K562 (cell line): ENCODE measurements at regions not wholly inside any gene's neighbourhood (a gene's known extent, or its start where the extent isn't known, plus 50 kb on each side); places are given as distances from the start of the nearest gene placed in this dataset.

Experiments
- CGGBP1 ChIP-seq: fragments of 250-450 bp; sonication (Bioruptor Pico); IDR thresholded peaks from 2 replicates; pipeline ENCODE4 v1.9.0; 2021; ENCODE audit warnings: mild to moderate bottlenecking
- CXXC5 ChIP-seq: fragments of 250-450 bp; sonication (Bioruptor Pico); IDR thresholded peaks from 2 replicates; pipeline ENCODE4 v1.8.0; 2022; ENCODE audit warnings: inconsistent platforms, mild to moderate bottlenecking, moderate library complexity
- EHMT2 ChIP-seq: fragments of 450-650 bp; IDR thresholded peaks from 2 replicates; pipeline ENCODE4 v1.6.1; 2018; ENCODE audit warnings: antibody characterized with exemption
- KDM4B ChIP-seq, 2 experiments: fragments of 450-650 bp in 1 of 2; sonication (generic) in 1 of 2; IDR thresholded peaks; 2 replicates each; pipeline ENCODE4 v1.6.1; 2016 to 2017; ENCODE audit warnings: borderline replicate concordance in 2 of 2, antibody characterized with exemption in 1 of 2, low read depth in 1 of 2, mild to moderate bottlenecking in 1 of 2
- LEF1 ChIP-seq: fragments of 450-650 bp; IDR thresholded peaks from 2 replicates; pipeline ENCODE4 v1.6.1; 2016; ENCODE audit warnings: mild to moderate bottlenecking
- MTA3 ChIP-seq: fragments of 450-650 bp; formaldehyde crosslinking; IDR thresholded peaks from 2 replicates; pipeline ENCODE4 v1.6.1; 2017; ENCODE audit warnings: mild to moderate bottlenecking, borderline replicate concordance
- PYGO2 ChIP-seq: fragments of 450-650 bp; IDR thresholded peaks from 2 replicates; pipeline ENCODE4 v1.6.1; 2016; ENCODE audit warnings: mild to moderate bottlenecking, missing genetic modification characterization, moderate library complexity, missing compliant biosample characterization
- RBM34 ChIP-seq: fragments of 200-400 bp; formaldehyde crosslinking; IDR thresholded peaks from 2 replicates; pipeline ENCODE4 v1.6.1; 2018; ENCODE audit warnings: low read length, borderline replicate concordance; ENCODE audit not compliant: insufficient read depth
- RERE ChIP-seq: sonication (generic); formaldehyde crosslinking; IDR thresholded peaks from 2 replicates; pipeline ENCODE4 v1.8.0; 2023; ENCODE audit warnings: missing genetic modification reagents, mild to moderate bottlenecking, borderline replicate concordance
- SRSF1 ChIP-seq: fragments of 200-400 bp; formaldehyde crosslinking; IDR thresholded peaks from 2 replicates; pipeline ENCODE4 v1.6.1; 2017; ENCODE audit warnings: mild to moderate bottlenecking, low read depth, low read length, moderate library complexity
- SUPT5H ChIP-seq: fragments of 450-650 bp; IDR thresholded peaks from 2 replicates; pipeline ENCODE4 v1.6.1; 2016
- UBTF ChIP-seq, 2 experiments: IDR thresholded peaks; 2 replicates each; pipeline ENCODE4 v1.6.1; 2012; ENCODE audit warnings: improper control_type of control experiment in 2 of 2, low read depth in 2 of 2, low read length in 2 of 2, borderline replicate concordance in 1 of 2
- USF1 ChIP-seq: sonication (generic); formaldehyde crosslinking; IDR thresholded peaks from 2 replicates; pipeline ENCODE4 v1.9.0; 2022; ENCODE audit warnings: mild to moderate bottlenecking, missing genetic modification reagents
- ZBTB8A ChIP-seq: fragments of 450-650 bp; IDR thresholded peaks from 2 replicates; pipeline ENCODE4 v1.6.1; 2018; ENCODE audit warnings: mild to moderate bottlenecking, moderate library complexity; ENCODE audit not compliant: partially characterized antibody
- ZNF133 ChIP-seq: fragments of 250-450 bp; sonication (Bioruptor Pico); IDR thresholded peaks from 2 replicates; pipeline ENCODE4 v1.4.0; 2020; ENCODE audit warnings: mild to moderate bottlenecking
- ZNF263 ChIP-seq: sonication (generic); formaldehyde crosslinking; IDR thresholded peaks from 2 replicates; pipeline ENCODE4 v1.8.0; 2022; ENCODE audit warnings: mild to moderate bottlenecking, missing genetic modification reagents, borderline replicate concordance
- ZNF274 ChIP-seq: IDR thresholded peaks from 2 replicates; pipeline ENCODE4 v1.6.1; 2011; ENCODE audit warnings: low read depth, mild to moderate bottlenecking, low read length, moderate library complexity, borderline replicate concordance
- ZNF408 ChIP-seq: fragments of 250-450 bp; sonication (Bioruptor Pico); IDR thresholded peaks from 2 replicates; pipeline ENCODE4 v1.4.0; 2020; ENCODE audit warnings: low read depth, mild to moderate bottlenecking, moderate library complexity

- no peak for TF ChIP-seq KDM4B (IDR thresholded peaks at IDR 0.05; ENCODE audit: borderline replicate concordance in 2 of 2, low read depth in 1 of 2)
- TF ChIP-seq SRSF1: no peak
- no peak for TF ChIP-seq ZNF274
- no peak for TF ChIP-seq USF1
- no peak for TF ChIP-seq RERE (CRISPR knock-in tag)
- TF ChIP-seq LEF1: peak; percentile 49; the same call in 1 of the 2 replicates
- no peak for TF ChIP-seq ZNF408 (CRISPR knock-in tag)
- TF ChIP-seq UBTF (IDR thresholded peaks at IDR 0.05; ENCODE audit: borderline replicate concordance in 1 of 2, low read depth in 2 of 2, low read length in 2 of 2): no peak
- TF ChIP-seq RBM34: no peak
- TF ChIP-seq ZNF263 (CRISPR knock-in tag): no peak
- TF ChIP-seq PYGO2 (tag): no peak
- no peak for TF ChIP-seq CXXC5 (CRISPR knock-in tag)
- no peak for TF ChIP-seq EHMT2
- TF ChIP-seq ZBTB8A: no peak
- no peak for TF ChIP-seq SUPT5H
- TF ChIP-seq MTA3: no peak
- no peak for TF ChIP-seq ZNF133 (CRISPR knock-in tag)
- no peak for TF ChIP-seq CGGBP1 (CRISPR knock-in tag)
Measured at GRCh38 chr15:87619161-87619960, 637.2 kb downstream of the NTRK3 start (continued).
